ENCODE measurements at regions not wholly inside any gene's neighbourhood (a gene's known extent, or its start where the extent isn't known, plus 50 kb on each side); places are given as distances from the start of the nearest gene placed in this dataset.

DNA sequence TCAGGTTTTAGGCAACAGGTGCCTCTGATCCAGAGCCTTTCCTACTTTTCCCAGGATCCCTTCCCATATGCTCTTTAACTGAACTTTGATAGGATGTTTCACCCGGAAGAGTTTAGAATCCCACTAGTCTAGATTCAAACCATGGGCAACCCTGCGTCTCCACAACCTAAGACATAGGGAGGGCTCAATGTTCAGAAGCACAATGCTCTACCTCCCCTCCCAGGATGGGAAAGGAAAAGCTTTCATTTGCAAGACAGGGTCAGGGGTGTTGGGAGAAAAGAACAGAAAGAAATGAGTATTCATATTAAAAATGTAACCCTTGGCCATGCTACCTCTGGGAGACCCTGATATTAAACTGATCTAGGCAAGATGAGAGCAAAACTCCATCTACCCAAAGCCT is 230.4 kb downstream of the MREG start:
- TF ChIP-seq, protein P1, sequence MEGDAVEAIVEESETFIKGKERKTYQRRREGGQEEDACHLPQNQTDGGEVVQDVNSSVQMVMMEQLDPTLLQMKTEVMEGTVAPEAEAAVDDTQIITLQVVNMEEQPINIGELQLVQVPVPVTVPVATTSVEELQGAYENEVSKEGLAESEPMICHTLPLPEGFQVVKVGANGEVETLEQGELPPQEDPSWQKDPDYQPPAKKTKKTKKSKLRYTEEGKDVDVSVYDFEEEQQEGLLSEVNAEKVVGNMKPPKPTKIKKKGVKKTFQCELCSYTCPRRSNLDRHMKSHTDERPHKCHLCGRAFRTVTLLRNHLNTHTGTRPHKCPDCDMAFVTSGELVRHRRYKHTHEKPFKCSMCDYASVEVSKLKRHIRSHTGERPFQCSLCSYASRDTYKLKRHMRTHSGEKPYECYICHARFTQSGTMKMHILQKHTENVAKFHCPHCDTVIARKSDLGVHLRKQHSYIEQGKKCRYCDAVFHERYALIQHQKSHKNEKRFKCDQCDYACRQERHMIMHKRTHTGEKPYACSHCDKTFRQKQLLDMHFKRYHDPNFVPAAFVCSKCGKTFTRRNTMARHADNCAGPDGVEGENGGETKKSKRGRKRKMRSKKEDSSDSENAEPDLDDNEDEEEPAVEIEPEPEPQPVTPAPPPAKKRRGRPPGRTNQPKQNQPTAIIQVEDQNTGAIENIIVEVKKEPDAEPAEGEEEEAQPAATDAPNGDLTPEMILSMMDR (IDR thresholded peaks at IDR 0.05; ENCODE audit: insufficient read depth, low read length): no peak
- TF ChIP-seq SPI1 (IDR thresholded peaks at IDR 0.05; ENCODE audit: borderline replicate concordance, low read depth) (no peak), POLR2AphosphoS5 (IDR thresholded peaks at IDR 0.05; ENCODE audit: low read depth) (no peak), GABPA (IDR thresholded peaks at IDR 0.05; ENCODE audit: low read depth) (no peak)
- TF ChIP-seq, protein P2, sequence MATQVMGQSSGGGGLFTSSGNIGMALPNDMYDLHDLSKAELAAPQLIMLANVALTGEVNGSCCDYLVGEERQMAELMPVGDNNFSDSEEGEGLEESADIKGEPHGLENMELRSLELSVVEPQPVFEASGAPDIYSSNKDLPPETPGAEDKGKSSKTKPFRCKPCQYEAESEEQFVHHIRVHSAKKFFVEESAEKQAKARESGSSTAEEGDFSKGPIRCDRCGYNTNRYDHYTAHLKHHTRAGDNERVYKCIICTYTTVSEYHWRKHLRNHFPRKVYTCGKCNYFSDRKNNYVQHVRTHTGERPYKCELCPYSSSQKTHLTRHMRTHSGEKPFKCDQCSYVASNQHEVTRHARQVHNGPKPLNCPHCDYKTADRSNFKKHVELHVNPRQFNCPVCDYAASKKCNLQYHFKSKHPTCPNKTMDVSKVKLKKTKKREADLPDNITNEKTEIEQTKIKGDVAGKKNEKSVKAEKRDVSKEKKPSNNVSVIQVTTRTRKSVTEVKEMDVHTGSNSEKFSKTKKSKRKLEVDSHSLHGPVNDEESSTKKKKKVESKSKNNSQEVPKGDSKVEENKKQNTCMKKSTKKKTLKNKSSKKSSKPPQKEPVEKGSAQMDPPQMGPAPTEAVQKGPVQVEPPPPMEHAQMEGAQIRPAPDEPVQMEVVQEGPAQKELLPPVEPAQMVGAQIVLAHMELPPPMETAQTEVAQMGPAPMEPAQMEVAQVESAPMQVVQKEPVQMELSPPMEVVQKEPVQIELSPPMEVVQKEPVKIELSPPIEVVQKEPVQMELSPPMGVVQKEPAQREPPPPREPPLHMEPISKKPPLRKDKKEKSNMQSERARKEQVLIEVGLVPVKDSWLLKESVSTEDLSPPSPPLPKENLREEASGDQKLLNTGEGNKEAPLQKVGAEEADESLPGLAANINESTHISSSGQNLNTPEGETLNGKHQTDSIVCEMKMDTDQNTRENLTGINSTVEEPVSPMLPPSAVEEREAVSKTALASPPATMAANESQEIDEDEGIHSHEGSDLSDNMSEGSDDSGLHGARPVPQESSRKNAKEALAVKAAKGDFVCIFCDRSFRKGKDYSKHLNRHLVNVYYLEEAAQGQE (IDR thresholded peaks at IDR 0.05; ENCODE audit: insufficient replicate concordance, low read depth): no peak

Measured in HL-60 (cell line).